ENCODE measurements at regions not wholly inside any gene's neighbourhood (a gene's known extent, or its start where the extent isn't known, plus 50 kb on each side); places are given as distances from the start of the nearest gene placed in this dataset.

DNA sequence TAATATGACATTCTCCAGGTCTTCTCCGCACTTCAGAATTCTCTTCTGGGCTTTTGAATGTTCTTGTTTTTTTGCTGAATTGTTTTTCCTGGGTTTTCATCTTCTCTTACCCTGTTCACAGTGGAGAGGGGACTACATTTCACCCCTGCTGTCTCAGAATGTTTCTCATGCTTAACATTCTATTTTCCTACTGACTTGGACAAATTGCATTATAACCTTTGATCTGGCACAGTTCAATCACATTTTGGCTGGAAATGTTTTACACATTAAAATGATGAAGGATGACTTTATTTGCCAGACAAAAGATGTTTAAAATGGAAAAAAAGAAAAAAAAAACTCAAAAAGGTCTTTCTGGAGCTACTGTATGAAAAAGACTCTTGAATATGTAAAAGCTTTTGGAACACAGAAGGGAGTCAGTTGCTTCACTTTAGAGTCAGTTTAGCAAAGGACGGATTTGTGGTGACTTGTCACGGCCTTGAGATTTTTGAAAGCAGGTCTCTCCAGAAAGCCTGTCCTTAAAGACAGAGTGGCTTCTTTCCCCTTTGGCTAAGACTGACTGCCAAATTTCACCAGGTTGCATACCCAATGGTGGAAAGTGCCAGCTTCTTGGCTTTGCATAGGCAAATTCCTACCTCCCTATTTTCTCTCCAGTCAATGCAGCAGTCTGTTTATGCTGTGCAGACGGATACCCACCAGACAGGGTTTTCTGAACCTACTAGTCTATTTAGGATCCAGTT is 401.0 kb upstream of the TBL1XR1 start:
- Histone ChIP-seq H3K36me3 (ENCODE audit: low read depth) (no peaks in the 10 kb centered on the region; the same call in 1 of the 2 replicates), H3K4me2 (0 out of 2 replicates have a peak overlapping the region, but pooled peaks have one; percentile 52), H3K4me1 (replicated peaks; ENCODE audit: insufficient read depth) (peaks cover 85% of the 10 kb centered on the region), H3F3A (ENCODE audit: insufficient read depth, low read depth) (peaks cover 58% of the 10 kb centered on the region), H4K20me1 (ENCODE audit: insufficient read depth) (no peaks in the 10 kb centered on the region), H3K27me3 (ENCODE audit: insufficient read depth, low read depth) (no peaks in the 10 kb centered on the region), H2AFZ (no peak overlapping the region), H3K9me2 (ENCODE audit: insufficient read depth) (no peaks in the 10 kb centered on the region), H3K27ac (peak overlapping the region; percentile 69; the same call in 1 of the 2 replicates), H3K9me3 (ENCODE audit: insufficient read depth, low read depth) (peaks cover 19% of the 10 kb centered on the region), H3K79me2 (ENCODE audit: low read depth) (no peaks in the 10 kb centered on the region), H3K4me3 (no peak overlapping the region)
- no peak for TF ChIP-seq EZH2 (IDR thresholded peaks at IDR 0.05; ENCODE audit: low read depth)
- TF ChIP-seq, protein P1, sequence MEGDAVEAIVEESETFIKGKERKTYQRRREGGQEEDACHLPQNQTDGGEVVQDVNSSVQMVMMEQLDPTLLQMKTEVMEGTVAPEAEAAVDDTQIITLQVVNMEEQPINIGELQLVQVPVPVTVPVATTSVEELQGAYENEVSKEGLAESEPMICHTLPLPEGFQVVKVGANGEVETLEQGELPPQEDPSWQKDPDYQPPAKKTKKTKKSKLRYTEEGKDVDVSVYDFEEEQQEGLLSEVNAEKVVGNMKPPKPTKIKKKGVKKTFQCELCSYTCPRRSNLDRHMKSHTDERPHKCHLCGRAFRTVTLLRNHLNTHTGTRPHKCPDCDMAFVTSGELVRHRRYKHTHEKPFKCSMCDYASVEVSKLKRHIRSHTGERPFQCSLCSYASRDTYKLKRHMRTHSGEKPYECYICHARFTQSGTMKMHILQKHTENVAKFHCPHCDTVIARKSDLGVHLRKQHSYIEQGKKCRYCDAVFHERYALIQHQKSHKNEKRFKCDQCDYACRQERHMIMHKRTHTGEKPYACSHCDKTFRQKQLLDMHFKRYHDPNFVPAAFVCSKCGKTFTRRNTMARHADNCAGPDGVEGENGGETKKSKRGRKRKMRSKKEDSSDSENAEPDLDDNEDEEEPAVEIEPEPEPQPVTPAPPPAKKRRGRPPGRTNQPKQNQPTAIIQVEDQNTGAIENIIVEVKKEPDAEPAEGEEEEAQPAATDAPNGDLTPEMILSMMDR (conservative IDR thresholded peaks at IDR 0.05), result no peak
- intact Hi-C loops (cut with micrococcal nuclease; ENCODE audit: unreplicated experiment), result no loop called here
- BruUV-seq (replicated peaks), result no TSS peak
- no peak for DNase-seq
- POLR2A ChIA-PET (ENCODE audit: unreplicated experiment), result no interaction called here
- CTCF ChIA-PET, result interaction anchor here (0.5 kb wide), 1 partner anchor 211 kb away, joined by 5 read pairs; no protein-coding TSS in a partner anchor

DNA sequence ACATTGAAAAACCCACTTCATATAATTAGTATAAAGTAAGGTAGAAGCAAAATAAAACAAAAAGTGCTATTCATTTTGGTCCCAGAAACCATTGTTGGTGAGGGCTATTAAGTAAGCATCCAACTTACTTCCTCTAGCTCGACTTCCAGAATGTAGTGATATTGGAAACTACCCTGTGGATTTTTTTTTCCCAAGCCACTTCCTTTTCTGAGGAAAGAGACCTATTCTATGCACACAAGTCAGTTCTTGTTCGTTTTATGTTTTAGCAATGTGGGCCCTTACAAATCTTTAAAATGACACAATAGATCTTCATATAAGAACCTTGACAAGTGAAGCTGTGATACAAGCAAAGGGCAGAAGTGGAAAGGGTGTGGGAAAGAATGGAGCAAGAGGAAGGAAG is 402.0 kb upstream of the TBL1XR1 start:
- BruUV-seq (replicated peaks), result no TSS peak
- no peaks in the 10 kb centered on the region for H4K20me1 ChIP-seq (ENCODE audit: insufficient read depth)

DNA sequence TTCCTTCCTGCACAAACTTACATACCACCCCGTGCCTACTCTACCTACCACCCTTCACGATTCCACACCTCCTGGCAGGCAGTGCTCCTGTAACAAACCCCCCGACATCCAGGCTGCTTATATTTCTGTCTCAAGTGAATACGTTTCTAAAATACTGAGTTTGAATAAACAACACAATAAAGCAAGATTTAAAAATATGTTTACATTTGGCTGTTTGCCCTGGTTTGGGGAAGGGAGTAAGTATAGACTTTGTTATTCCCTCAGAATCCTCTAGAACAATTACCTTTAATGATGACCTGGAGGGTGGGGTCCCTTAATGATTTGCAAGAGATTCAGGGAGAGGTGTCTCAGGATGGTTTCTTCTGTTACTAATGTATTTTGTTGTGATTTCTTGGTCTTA is 402.6 kb upstream of the TBL1XR1 start:
- no TSS peak for BruUV-seq (replicated peaks)
- Histone ChIP-seq H2AFZ (no peak overlapping the region), H3K4me1 (replicated peaks; ENCODE audit: insufficient read depth) (peaks cover 89% of the 10 kb centered on the region), H3K27ac (no peak overlapping the region), H3F3A (ENCODE audit: insufficient read depth, low read depth) (peaks cover 74% of the 10 kb centered on the region), H3K9me2 (ENCODE audit: insufficient read depth) (no peaks in the 10 kb centered on the region), H3K36me3 (ENCODE audit: low read depth) (no peaks in the 10 kb centered on the region; the same call in 1 of the 2 replicates), H3K4me3 (no peak overlapping the region), H3K9me3 (ENCODE audit: insufficient read depth, low read depth) (peaks cover 19% of the 10 kb centered on the region), H3K4me2 (no peak overlapping the region), H3K27me3 (ENCODE audit: insufficient read depth, low read depth) (no peaks in the 10 kb centered on the region), H4K20me1 (ENCODE audit: insufficient read depth) (no peaks in the 10 kb centered on the region), H3K79me2 (ENCODE audit: low read depth) (no peaks in the 10 kb centered on the region)
- intact Hi-C loops (cut with micrococcal nuclease; ENCODE audit: unreplicated experiment), result loop anchor here (5.0 kb wide), 1 partner anchor 782 kb away; no protein-coding TSS in a partner anchor
- no peak for DNase-seq
- POLR2A ChIA-PET (ENCODE audit: unreplicated experiment), result no interaction called here
- CTCF ChIA-PET, result no interaction called here
- TF ChIP-seq, protein P1 (conservative IDR thresholded peaks at IDR 0.05), result no peak
- no peak for TF ChIP-seq EZH2 (IDR thresholded peaks at IDR 0.05; ENCODE audit: low read depth)

More for the DNA sequence above, 402.0 kb upstream of the TBL1XR1 start:
- Histone ChIP-seq H3K36me3 (ENCODE audit: low read depth) (no peaks in the 10 kb centered on the region; the same call in 1 of the 2 replicates), H3K9me3 (ENCODE audit: insufficient read depth, low read depth) (peaks cover 19% of the 10 kb centered on the region), H3K79me2 (ENCODE audit: low read depth) (no peaks in the 10 kb centered on the region), H3K27ac (no peak overlapping the region), H3K4me1 (replicated peaks; ENCODE audit: insufficient read depth) (peaks cover 89% of the 10 kb centered on the region), H3K4me3 (no peak overlapping the region), H2AFZ (no peak overlapping the region), H3F3A (ENCODE audit: insufficient read depth, low read depth) (peaks cover 69% of the 10 kb centered on the region), H3K4me2 (no peak overlapping the region), H3K9me2 (ENCODE audit: insufficient read depth) (no peaks in the 10 kb centered on the region), H3K27me3 (ENCODE audit: insufficient read depth, low read depth) (no peaks in the 10 kb centered on the region)
- intact Hi-C loops (cut with micrococcal nuclease; ENCODE audit: unreplicated experiment), result no loop called here
- ChIA-PET POLR2A (ENCODE audit: unreplicated experiment) (no interaction called here), CTCF (no interaction called here)
- no peak for TF ChIP-seq EZH2 (IDR thresholded peaks at IDR 0.05; ENCODE audit: low read depth)
- no peak for DNase-seq

Measured in PC-9 (cell line).